GM23248 (cell line): ENCODE measurements at regions not wholly inside any gene's neighbourhood (a gene's known extent, or its start where the extent isn't known, plus 50 kb on each side); places are given as distances from the start of the nearest gene placed in this dataset.
"Not testable (repeated sequence)": the region's sequence is repeated elsewhere in the genome, so short reads cannot be mapped to it uniquely, and the experiment has no call there.

Source experiments
- EZH2 ChIP-seq: fragments of 200-600 bp; sonication (generic); IDR thresholded peaks from 2 replicates; pipeline ENCODE4 v1.6.1; 2018; ENCODE audit warnings: antibody characterized with exemption, mild to moderate bottlenecking; ENCODE audit not compliant: insufficient read depth, poor library complexity, severe bottlenecking
- EZH2phosphoT487 ChIP-seq: fragments of 200-600 bp; sonication (generic); IDR thresholded peaks from 2 replicates; pipeline ENCODE4 v1.6.1; 2018; ENCODE audit warnings: antibody characterized with exemption, moderate library complexity, mild to moderate bottlenecking, low read depth; ENCODE audit not compliant: insufficient read depth

DNA sequence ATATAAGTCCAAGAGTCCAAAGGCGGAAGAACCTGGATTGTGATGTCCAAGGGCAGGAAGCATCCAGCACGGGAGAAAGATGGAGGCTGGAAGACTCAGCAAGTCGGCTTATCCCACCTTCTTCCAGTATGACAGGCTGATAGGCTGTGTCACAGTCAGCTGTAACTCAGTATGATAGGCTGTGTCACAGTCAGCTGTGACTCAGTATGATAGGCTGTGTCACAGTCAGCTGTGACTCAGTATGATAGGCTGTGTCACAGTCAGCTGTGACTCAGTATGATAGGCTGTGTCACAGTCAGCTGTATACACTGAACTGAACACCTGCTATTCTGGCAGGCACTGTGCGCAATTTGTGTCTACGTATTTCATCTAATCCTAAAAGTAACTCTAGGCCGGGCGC, 271.9 kb downstream of the LRATD1 start:
- TF ChIP-seq EZH2, EZH2phosphoT487: not testable (repeated sequence)
